Fibroblast of villous mesenchyme (primary cell): ENCODE measurements at regions not wholly inside any gene's neighbourhood (a gene's known extent, or its start where the extent isn't known, plus 50 kb on each side); places are given as distances from the start of the nearest gene placed in this dataset.

ENCODE experiments used
- DNase-seq: peaks from one replicate; pipeline ENCODE4 v3.0.0-alpha.2; 2010; ENCODE audit warnings: low read depth
- H3K4me3 ChIP-seq: 2 replicates; pipeline ENCODE4 v1.5.1; 2011; ENCODE audit warnings: low read depth, mild to moderate bottlenecking, low read length
- TF ChIP-seq, protein P1 (sequence below): IDR thresholded peaks from 2 replicates; pipeline ENCODE4 v1.5.1; 2012; ENCODE audit warnings: low read depth, mild to moderate bottlenecking, low read length; ENCODE audit not compliant: insufficient read depth

DNA sequence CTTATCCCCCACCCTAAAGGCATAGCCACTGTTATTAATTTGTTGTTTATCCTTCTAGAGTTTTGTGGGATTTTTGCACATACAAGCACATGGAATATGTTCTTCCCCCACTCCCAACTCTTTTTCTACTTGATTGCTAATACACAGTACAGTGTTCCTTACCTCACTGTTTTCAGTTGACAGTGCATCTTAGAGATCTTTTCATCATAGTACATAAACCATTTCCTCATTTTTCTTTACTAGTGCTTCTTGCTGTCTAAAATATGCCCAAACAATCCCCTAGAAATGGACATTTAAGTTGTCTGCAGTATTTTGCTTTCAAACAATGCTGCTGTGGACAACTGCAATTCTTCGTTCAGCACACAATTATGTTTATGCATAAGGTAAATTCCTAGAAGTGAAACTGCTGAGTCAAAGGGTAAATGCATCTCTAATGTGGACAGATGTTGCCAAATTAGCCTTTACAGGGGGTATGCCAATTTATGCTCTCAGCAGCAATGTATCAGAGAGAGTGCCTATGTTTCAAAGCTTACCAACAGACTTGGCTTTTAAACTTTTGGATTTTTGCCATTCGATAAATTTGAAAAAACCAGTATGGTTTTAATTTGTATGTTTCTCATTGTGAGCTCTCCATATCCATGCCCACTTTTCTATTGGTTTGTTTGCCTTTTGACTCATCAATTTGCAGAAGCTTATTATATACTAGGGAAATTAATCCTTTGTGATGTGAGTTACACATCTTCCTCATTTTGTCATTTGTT, 132.6 kb downstream of the MRPS6 start:
- DNase-seq = no peak
- no peak overlapping the region for H3K4me3 ChIP-seq
- TF ChIP-seq, protein P1, sequence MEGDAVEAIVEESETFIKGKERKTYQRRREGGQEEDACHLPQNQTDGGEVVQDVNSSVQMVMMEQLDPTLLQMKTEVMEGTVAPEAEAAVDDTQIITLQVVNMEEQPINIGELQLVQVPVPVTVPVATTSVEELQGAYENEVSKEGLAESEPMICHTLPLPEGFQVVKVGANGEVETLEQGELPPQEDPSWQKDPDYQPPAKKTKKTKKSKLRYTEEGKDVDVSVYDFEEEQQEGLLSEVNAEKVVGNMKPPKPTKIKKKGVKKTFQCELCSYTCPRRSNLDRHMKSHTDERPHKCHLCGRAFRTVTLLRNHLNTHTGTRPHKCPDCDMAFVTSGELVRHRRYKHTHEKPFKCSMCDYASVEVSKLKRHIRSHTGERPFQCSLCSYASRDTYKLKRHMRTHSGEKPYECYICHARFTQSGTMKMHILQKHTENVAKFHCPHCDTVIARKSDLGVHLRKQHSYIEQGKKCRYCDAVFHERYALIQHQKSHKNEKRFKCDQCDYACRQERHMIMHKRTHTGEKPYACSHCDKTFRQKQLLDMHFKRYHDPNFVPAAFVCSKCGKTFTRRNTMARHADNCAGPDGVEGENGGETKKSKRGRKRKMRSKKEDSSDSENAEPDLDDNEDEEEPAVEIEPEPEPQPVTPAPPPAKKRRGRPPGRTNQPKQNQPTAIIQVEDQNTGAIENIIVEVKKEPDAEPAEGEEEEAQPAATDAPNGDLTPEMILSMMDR = no peak

DNA sequence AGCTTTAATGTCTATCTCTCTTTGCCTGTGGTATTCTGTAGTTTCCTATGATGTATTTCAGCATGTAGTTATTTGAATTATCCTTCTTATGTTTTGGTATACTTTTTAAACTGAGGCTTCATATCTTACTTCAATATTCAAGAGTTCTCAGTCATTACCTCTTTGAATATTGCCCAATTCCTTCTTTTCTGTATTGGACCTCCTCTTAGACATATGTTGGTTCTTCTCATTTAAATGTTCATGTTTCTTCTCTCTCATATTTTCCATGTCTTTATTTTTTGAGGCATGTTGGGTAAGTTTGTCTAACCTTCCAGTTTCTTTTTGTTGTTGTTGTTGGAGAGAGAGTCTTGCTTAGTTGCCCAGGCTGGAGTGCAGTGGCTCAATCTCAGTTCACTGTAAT, 140.6 kb downstream of the MRPS6 start:
- DNase-seq = no peak
- TF ChIP-seq, protein P1 = no peak
- no peak overlapping the region for H3K4me3 ChIP-seq

DNA sequence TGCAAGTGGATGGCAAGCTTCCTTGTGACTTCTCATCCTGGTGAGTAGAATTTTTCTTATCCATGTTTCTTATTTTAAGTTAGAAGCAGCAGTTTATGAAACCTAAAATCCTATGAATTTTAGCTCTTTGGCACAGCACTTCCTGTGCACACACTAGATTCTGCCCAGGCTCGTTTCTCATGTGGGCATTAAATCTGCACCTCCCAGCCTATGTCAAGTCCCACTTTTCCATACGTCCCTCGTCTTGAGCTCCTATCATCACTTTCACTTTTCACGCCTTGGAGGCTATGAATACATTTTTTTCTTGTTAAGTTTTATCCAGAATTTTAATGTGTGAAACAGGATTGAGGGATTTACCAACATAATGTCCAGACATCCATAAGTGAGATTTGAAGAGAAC, 142.1 kb downstream of the MRPS6 start:
- H3K4me3 ChIP-seq = no peak overlapping the region
- TF ChIP-seq, protein P1 = no peak
- DNase-seq = no peak

DNA sequence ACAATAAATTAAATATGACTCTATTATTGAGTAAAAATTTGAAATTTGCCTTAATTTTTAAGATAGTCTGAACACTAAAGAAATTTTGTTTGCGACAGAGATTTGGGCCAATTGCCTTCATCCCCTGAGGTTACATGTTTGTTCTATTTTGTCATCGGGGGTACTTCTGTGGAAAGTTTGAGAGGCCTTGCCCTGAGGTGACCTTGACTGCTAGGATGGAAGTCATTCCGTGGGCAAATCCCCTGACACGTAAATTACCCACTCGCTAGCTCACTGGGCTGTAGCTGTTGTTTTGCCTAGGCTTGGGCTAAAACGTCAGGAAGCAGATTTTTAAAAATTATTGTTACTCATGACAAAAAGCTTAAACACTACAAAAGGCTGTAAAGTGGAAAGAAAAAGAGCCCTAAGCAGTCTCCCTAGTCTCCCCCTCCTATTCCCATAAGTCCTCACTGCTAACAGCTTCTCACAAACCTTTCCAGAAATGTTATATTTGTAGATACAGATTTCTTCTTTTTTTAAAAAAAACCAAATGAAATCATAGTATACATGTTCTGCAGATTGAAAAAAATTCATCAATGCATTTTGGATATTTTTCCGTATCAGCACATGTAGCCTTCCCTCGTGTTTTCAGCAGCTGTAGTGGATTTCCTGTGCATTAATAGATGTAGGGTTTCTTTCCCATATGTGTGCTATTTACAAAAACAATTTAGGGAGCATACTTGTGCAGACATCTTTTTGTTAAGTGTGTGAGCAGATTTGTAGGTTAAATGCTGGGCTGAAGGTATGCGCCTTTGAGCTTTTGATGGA, 142.7 kb downstream of the MRPS6 start:
- TF ChIP-seq, protein P1 = no peak
- no peak overlapping the region for H3K4me3 ChIP-seq
- peak; percentile 25 for DNase-seq

DNA sequence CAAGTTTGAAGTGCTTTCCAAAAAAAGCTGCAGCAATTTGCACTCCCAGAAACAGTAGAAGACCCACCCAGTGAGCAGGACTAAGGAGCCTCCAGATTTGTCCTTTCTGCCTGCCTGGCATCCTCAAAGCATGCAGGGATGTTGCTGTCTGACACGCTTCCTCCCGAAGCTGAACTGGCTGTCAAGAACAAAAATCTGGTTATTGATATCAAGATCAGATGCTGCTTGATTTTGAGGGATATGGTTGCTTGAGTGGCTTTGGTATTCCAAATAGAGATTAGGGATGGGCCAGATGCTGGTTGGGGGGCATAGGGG, 143.3 kb downstream of the MRPS6 start:
- no peak for DNase-seq
- H3K4me3 ChIP-seq = no peak overlapping the region
- TF ChIP-seq, protein P1 = no peak

DNA sequence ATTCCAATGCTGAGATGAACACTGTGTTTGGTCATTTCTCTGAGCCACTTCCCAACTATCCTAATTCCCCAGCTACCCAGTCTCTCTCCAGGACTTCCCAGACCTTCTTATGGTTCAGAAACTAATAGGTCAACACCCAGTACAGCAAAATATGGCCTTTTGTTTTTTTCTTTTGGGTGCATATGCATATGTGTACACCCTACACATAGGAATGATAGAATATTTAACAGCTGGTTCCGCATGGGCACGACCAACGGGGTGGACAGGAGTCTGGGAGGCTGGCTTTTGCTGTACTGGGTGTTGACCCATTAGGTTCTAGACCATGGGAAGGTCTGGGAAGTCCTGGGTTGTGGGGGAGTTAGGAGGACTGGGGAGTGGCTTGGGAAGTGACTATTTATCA, 143.9 kb downstream of the MRPS6 start:
- TF ChIP-seq, protein P1 = no peak
- DNase-seq = no peak
- no peak overlapping the region for H3K4me3 ChIP-seq
